ENCODE measurements at regions not wholly inside any gene's neighbourhood (a gene's known extent, or its start where the extent isn't known, plus 50 kb on each side); places are given as distances from the start of the nearest gene placed in this dataset.

DNA sequence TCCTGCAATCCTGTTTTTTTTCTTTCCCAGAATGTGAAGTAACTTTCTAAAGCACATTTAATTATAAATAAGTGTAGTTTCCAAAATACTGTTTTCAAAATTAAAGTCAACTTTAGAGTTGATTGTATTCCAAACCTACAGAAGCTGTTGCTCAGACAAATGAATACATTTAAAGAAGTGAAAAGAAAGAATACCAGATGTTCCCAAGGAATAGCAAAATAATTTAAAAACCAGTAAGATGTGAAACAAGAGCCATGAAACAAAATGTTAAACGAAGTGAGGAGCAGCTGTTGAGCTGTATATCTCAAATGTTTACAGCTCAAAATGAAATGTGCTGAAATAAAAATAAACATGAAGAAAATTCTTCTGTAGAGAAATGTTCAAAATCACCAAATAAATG is 627.4 kb upstream of the NDST4 start:
- Histone ChIP-seq H3K27ac (ENCODE audit: insufficient read length, low read depth, low read length) (no peak overlapping the region), H3K79me1 (ENCODE audit: insufficient read depth, low read depth, low read length, poor library complexity, severe bottlenecking) (no peaks in the 10 kb centered on the region), H3K79me2 (ENCODE audit: insufficient read depth, low read length) (no peaks in the 10 kb centered on the region), H2AFZ (ENCODE audit: low read length) (no peak overlapping the region), H4K5ac (ENCODE audit: insufficient read length, low read depth, low read length) (no peak overlapping the region), H2AK5ac (ENCODE audit: insufficient read length, low read length) (no peak overlapping the region), H3K27me3 (ENCODE audit: insufficient read depth, low read length) (no peaks in the 10 kb centered on the region), H2BK15ac (ENCODE audit: low read depth, low read length) (no peak overlapping the region), H3K56ac (ENCODE audit: insufficient read length, low read depth, low read length) (no peak overlapping the region), H3K18ac (ENCODE audit: insufficient read length, low read depth, low read length) (no peak overlapping the region), H3K23ac (ENCODE audit: insufficient read length, low read depth, low read length) (no peak overlapping the region), H3K14ac (ENCODE audit: insufficient read depth, low read length) (no peak overlapping the region), H3K4me2 (ENCODE audit: insufficient read depth, insufficient read length, low read length) (no peak overlapping the region), H3T11ph (ENCODE audit: low read length) (no peak overlapping the region), H2BK12ac (ENCODE audit: insufficient read length, low read depth, low read length) (no peak overlapping the region), H2BK5ac (ENCODE audit: insufficient read length, low read length) (no peak overlapping the region), H3K4ac (ENCODE audit: low read depth, low read length) (no peak overlapping the region), H4K91ac (ENCODE audit: insufficient read length, low read depth, low read length) (no peak overlapping the region), H3K4me1 (ENCODE audit: insufficient read depth, low read length) (no peaks in the 10 kb centered on the region), H4K20me1 (ENCODE audit: control insufficient read depth, insufficient read depth, insufficient read length) (no peaks in the 10 kb centered on the region), H2BK120ac (ENCODE audit: low read depth, low read length, poor library complexity, severe bottlenecking) (no peak overlapping the region), H3K9me3 (ENCODE audit: control insufficient read depth, low read depth, low read length) (no peaks in the 10 kb centered on the region), H2BK20ac (ENCODE audit: low read depth, low read length, poor library complexity, severe bottlenecking) (no peak overlapping the region), H4K8ac (replicated peaks; ENCODE audit: insufficient read length, low read depth, low read length) (no peak overlapping the region), H3K9ac (ENCODE audit: extremely low read depth, insufficient read length, low read length) (no peak overlapping the region), H3K23me2 (ENCODE audit: insufficient read length, low read depth, low read length, poor library complexity, severe bottlenecking) (no peaks in the 10 kb centered on the region)
- TF ChIP-seq, protein P1, sequence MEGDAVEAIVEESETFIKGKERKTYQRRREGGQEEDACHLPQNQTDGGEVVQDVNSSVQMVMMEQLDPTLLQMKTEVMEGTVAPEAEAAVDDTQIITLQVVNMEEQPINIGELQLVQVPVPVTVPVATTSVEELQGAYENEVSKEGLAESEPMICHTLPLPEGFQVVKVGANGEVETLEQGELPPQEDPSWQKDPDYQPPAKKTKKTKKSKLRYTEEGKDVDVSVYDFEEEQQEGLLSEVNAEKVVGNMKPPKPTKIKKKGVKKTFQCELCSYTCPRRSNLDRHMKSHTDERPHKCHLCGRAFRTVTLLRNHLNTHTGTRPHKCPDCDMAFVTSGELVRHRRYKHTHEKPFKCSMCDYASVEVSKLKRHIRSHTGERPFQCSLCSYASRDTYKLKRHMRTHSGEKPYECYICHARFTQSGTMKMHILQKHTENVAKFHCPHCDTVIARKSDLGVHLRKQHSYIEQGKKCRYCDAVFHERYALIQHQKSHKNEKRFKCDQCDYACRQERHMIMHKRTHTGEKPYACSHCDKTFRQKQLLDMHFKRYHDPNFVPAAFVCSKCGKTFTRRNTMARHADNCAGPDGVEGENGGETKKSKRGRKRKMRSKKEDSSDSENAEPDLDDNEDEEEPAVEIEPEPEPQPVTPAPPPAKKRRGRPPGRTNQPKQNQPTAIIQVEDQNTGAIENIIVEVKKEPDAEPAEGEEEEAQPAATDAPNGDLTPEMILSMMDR (conservative IDR thresholded peaks at IDR 0.05) = no peak
- no CpG with 5 or more reads among the region's 1 CpG for WGBS (ENCODE audit: extremely low coverage, insufficient read length, low lambda C conversion rate)
- Mint-ChIP-seq H3K36me3 (ENCODE audit: insufficient read depth in 1 of 3, low read depth in 3 of 3) (no peaks in the 10 kb centered on the region), H3K4me1 (no peaks in the 10 kb centered on the region), H3K27me3 (ENCODE audit: low read depth) (no peaks in the 10 kb centered on the region), H3K27ac (no peak overlapping the region; a peak in 1 of 7 replicates), H3K4me3 (no peak overlapping the region), H3K9me3 (no peaks in the 10 kb centered on the region)
- no peak for DNase-seq
